ENCODE measurements at regions not wholly inside any gene's neighbourhood (a gene's known extent, or its start where the extent isn't known, plus 50 kb on each side); places are given as distances from the start of the nearest gene placed in this dataset.

DNA sequence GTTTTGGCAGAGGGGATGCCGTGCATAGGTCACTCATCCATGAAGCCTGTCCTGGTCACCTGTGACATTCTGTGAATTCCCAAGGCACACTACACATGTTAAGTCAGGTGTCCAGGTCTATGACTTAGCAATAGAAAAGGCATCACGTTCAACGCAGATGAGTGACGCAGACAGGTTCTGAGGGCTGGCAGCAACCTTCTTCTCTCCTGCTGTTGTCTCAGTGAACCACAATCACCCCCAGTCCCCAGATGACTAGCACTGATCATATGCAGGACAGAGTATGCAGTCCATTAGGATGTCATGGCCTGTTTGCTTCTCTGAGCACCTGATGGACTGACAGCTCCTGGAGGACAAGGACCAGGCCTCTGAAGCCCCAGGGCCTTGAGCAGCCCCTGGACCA is 157.8 kb upstream of the KAZN start:
- no peak for DNase-seq (ENCODE audit: low spot score)

DNA sequence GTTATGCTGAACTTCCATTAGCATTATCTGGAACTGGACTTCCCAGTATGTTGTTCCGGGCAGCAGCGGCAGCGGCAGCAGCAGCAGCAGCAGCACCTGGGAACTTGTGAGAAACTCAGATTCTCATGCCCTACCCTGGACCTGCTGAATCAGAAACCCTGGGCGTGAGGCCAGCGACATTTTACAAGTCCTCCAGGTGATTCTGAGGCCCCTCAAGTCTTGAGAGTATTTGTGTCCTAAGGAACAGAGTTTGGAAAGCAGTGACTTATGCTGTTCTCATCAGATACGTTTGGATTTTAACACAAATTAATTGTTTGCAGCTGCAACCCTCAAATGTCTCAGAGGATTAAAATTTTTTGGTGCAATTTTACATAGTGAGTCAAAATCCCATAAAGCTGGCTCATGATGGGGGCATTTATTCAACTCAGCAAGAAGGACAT is 157.2 kb upstream of the KAZN start:
- DNase-seq (ENCODE audit: low spot score), result no peak

DNA sequence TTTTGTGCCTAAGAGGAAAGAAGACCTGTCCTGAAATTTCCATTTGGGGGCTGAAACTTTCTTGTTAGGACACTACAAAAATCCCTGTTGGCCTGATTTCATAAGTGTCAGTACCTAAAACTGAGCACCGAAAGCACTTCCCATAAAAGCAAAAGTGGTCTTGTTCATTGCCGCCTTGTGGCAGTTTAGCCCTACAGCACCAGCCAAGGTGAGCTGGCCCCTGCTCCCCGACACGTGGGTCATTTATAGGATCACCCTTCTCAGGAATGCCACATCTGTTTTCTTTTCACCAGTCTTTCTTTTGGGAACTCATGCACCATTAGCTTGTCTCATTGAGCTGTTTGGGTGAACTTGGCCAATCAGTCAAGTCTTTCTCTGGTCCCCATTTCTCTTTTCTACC is 155.8 kb upstream of the KAZN start:
- DNase-seq (ENCODE audit: low spot score), result no peak

DNA sequence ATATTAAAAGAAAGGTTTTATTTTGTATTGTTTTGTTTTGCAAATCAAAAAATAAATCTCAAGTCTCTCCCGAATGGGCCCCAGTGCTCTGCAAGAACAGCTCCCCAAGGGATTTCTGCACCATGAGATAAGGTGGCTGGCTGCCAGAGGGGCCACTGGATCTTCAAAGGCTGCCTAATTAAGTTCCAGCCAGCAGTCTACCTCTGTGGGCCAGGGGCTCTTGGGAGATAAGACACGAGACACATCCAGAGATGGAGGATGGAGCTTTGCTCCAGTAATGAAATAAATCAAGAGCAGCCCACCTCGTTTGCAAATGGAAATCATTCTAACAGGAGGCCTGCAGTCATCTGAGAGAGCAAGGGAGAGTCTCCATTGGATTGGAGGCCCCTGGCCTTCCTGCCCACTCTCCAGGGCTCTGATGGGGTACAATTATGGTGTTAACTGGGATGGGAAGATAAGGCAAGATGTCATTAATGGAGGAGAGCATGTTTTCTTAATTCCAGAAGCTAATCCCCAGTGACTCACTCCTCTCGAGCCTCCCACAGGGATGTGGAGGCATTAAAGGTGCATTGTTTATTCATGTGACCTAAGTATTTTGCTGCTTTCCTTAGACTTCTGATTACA is 155.2 kb upstream of the KAZN start:
- DNase-seq (ENCODE audit: low spot score), result no peak

DNA sequence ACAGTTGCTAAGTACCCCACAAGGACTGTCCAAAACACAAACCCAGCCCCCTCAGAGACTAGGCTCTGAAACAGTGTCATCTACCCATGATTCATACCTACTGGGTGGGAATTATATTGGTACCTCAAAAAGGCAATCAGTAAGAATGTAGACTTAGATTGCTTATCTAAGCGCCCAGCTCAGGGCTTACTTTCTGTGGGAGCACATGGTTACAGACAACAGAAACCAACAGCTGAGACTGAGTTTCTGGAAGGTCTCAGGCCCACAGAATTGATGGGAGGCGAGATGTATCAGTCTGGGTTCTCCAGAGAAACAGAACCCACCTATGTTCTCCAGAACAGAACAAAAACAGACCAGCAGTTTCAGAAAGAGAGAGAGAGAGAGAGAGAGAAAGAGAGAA is 147.3 kb upstream of the KAZN start:
- no peak for DNase-seq (ENCODE audit: low spot score)

DNA sequence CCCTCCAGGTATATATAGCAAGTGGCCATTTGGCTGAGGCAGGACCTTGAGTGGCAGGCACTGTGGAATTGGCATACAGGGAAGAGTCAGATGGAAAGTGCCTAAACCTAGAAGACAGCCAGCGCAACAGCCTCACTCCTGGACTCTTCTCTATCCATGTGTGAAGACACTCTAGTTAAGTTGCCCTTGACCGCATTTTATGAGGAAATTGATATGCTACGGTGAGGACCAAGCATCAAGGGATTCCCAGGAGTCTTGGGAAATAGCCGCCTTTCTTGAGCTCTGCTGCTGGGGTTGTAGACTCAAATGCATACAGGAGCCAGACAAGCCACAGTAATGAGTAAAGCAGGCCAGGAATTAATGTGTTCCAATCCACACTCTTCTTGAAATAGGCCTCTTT is 145.9 kb upstream of the KAZN start:
- DNase-seq (ENCODE audit: low spot score), result no peak

DNA sequence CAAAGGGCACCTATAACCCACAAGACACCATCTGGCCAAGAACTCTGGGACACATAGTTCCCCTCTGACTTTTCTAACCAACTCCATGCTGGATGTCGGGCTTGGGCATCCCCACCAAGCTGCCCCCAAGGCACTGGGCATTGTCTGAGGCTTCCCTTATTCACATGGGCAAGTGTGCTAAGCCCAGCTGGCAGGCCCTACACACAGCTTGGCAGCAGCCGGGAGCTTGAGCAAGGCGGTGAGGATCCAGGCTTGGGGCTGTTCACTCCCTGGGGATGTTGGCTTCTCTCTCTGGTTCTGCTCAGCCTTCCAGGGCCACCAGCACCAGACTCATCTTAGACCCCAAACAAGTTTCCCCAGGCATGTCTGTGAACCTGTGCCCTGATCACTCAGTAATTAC is 138.3 kb upstream of the KAZN start:
- no peak for DNase-seq (ENCODE audit: low spot score)

DNA sequence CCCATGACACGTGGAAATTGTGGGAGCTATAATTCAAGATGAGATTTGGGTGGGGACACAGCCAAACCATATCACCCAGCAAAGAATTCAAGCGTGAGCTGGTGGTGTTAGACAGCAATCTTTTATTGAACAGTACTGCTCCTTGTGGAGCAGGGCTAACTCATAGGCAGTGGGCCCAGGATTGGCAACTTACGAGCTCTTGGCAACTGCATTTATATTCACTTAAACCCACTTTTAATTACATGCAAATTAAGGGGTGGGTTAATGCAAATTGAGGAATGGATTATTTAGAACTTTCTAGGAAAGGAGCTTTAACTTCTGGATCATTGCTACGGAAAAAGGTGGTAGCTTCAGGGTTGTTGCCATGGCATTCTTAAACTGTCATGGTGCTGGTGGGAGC is 135.6 kb upstream of the KAZN start:
- no peak for DNase-seq (ENCODE audit: low spot score)

DNA sequence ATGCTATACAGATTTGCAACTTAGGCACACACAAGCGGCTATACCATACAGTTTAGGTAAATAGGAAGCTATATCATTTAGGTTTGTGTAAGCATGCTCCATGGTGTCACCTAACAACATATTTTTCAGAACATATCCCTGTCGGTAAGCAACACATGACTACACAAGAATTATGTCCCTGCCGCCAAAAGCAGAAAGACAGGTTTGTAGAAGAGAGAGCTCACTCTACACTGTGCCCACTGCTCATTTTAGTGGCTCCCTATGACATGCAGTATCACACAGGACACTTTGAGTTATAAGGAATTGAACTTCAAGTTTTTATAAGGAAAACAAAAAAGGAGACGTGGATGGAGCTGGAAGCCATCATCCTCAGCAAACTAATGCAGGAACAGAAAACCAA is 132.5 kb upstream of the KAZN start:
- DNase-seq (ENCODE audit: low spot score), result no peak

DNA sequence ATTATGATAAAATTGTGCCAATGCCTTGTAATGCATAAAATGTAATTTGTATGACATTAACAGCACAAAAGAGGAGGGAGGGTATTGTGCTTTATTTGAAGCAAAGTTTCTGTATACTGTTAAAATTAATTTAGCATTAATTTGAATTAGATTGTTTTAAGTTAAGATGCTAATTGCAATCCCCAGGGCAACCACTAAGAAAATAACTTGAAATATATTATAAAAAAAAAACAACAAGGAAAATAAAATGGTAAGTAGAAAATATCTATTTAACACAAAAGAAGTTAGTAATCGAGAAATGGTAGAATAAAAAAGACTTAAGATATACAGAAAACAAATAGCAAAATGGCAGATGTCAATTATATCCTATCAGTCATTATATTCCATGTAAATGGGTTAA is 131.4 kb upstream of the KAZN start:
- no peak for DNase-seq (ENCODE audit: low spot score)

DNA sequence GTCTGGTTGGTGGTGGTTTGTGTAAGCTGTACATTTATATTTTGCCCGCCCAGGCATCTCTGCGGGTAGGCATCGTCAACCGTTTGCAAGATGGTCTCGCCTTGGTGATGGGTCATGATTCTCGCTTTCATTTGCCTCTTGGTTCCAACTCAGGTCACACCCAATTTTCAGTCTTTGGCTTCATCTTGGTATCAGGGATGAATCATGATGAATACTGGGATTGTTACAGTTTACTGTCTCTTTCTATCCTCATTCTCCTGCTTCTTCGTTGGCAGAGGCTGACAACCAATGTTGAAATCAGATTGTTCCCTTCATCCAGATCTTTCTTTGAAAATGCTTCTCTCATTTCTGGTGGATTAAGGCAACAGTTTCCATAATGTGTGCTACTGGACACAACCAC is 129.7 kb upstream of the KAZN start:
- no peak for DNase-seq (ENCODE audit: low spot score)

DNA sequence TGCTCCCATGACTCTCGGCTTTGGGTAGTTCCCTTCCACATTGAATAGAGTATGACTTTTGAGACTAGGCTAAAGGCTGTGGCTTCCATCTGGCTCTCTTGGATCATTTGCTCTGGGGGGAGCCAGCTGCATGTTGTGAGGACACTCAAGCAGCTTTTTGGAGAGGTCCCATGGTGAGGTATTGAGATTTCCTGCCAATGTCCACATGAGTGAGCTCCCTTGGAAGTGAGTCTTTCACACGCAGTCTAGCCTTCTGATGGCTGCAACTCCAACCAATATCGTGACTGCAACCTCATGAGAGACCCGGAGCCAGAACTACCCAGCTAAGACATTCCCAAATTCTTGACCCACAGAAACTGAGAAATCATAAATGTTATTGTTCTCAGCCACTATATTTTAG is 127.7 kb upstream of the KAZN start:
- DNase-seq (ENCODE audit: low spot score), result no peak

DNA sequence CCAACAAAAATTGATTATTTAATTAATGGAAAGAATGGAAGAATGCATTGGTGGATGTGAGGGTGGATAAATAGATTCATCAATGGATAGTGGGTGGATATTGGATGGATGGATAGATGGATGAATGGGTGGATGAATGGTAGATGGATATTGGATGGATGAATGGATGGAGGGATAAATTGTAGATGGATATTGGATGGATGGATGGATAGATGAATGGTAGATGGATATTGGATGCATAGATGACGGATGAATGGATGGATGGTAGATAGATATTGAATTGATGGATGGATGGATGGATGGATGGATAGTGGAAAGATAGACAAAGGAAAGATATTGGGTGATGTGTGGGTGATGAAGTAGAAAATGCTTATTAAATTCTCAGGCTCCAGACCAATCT is 123.6 kb upstream of the KAZN start:
- DNase-seq (ENCODE audit: low spot score), result no peak

DNA sequence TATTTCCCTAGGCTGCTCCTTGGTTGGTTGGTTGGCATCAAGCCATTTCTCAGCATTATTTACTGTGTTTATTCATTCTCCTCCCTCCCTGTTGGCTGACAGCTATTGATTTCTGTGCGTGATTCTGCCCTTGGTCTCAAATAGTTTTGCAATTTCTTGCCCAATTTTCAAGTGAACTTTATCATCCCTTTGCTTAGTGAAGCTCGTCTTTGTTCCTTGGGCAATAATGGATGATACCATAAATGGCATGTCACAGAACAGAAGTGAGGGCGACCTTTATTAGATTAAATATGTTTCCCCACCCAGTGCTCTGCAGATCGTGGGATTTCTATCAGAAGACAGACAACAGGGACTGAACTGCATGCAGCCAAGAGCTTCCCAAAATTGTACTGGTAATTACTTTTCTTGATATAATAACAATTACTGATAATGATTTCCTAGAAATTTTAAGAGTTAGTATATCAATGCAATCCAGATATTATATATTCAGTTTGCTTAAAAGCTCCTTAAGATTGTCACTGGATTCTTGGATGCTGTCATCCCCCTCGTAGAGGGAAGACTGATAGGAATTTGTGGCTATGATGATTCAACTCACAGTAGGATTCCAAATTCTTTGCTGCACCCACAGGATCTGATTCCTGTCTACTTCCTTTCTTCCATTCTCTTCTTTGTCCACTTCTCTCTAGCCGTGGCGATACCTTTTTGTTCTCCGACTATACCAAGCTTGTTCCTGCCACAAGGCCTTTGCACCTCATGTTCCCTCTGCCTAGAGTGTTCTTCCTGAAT is 122.1 kb upstream of the KAZN start:
- DNase-seq (ENCODE audit: low spot score), result no peak

DNA sequence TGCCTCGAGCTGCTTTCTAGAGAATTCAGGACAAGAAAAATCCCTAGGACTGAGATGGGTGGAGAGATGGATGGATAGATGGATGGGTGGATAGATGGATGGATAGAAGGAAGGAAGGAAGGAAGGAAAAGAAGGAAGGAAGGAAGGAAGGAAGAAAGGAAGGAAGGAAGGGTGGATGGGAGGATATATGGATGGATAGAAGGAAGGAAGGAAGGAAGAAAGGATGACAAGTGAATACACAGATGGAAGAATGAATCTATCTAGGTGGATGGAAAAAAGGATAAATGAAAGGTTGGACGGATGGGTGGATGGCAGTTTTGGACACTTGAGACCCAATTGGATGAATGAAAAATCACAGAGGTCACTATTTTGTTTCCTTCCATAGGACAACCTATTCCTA is 120.4 kb upstream of the KAZN start:
- DNase-seq (ENCODE audit: low spot score), result no peak

DNA sequence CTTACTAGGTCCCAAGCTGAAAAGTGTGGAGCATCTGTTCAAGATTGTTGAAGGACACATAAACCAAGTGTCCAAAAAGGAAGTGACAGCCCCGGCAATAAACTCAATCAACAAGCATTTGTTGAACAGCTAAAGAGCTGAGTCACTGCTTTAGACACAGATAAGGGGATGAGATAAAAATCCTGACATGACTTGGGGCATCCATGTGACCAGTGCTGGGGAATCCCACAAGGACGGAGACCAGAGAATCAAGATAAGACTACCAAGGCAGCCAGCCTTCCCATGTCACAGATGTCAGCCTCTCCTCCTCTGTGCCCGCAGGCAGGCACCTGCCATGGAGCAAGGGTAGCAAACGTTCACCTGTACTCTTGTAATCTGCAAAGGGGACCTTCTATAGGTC is 118.6 kb upstream of the KAZN start:
- DNase-seq (ENCODE audit: low spot score), result no peak

DNA sequence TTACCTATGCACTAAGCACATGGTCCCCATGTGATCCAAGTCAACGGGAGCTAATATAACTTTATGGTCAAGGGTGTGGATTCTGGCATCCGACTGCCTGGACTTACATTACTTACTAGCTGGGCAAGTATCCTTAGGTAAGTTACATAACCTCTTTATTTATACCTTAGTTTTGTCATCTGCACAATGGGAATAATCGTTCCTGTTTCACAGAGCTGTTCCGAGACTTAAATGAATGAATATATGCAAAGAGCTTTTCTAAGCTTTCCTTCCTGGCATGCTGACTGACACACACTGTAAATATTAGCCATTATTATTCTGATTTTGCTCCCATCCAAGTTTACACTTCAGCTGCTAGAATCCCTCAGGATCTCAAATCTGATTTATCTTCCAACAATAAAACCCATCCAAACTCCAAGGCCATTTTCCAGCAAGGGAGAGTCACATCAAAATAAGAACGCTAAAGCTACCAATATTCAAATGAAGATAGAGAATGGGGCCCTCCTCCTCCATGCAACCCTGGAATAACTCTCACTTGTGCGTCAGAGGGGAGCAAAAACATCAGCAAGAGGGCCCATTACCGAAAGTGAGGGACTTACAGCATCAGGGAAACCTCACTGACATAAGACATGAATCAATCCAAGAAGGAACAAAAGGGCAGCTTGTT is 115.6 kb upstream of the KAZN start:
- no peak for DNase-seq (ENCODE audit: low spot score)

DNA sequence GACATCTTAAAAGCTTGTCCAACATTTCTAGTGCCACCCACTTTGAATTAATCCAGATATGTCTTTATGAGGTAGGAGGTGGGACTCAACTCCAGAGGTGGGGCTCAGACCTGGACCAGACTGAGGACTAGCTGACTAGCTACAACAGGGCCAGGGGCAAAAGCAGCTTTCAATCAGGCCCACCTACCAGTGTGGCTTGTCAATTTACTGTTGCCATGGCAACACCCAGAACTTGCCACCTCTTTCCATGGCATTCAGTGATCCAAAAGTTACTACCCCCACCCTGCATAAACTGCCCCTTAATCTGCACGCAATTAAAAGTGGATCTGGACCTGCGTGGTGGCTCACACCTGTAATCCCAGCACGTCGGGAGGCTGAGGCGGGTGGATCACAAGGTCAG is 113.2 kb upstream of the KAZN start:
- no peak for DNase-seq (ENCODE audit: low spot score)

DNA sequence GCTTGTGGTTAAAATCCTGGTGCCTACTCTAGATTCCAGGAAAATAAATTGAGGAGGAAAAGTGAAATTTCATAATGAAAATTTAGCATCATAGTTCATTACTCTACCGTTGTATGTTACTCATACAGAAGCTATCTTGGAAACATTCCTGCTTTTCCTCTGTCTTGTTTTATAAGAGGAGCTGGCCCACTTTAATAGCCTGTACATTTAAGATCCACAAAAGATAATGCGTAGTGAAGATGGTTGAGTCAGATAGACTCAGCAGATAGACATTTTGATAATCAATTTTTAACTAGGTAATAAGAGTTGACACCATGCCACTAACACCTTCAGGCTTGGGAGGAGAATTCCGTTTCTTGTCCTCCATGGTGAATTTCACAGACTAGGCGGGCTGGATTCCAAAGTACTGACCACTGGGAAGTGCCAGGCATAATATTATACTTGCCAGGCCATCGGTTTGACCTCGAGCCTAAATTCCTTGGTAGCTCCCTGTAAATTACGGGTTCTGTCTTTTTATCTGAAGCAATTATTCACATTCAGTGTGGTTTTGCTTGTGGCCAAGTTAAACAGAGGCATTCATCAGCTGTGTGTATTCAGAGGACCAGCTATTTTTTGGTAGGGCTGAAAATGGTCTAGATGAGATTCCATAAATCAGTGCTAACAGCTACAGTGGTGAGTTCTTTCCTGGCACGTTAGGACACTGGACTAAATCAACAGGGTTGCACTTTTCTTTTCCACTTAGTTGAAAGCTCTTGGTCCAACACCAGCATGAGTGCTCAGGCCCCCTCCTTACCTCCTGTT is 111.9 kb upstream of the KAZN start:
- no peak for DNase-seq (ENCODE audit: low spot score)

DNA sequence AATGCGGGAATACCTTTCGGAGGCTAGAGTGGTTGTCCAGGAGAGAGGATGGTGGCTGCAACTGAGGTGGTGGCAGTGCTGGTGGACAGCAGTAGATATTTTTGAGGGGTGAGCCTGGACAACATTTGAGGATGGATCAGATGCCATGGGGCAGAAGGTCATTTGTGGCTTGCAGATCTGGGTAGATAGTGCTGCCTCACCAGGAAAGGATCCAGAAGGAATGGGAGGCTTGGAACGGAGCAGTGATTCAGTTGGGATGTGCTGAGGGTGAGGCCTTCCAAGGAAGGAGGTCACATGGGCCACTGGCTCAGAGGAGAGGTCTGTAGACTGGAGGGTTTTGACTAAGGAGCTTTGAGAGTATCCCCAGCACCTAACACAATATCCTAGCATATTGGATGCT is 110.8 kb upstream of the KAZN start:
- DNase-seq (ENCODE audit: low spot score), result no peak

DNA sequence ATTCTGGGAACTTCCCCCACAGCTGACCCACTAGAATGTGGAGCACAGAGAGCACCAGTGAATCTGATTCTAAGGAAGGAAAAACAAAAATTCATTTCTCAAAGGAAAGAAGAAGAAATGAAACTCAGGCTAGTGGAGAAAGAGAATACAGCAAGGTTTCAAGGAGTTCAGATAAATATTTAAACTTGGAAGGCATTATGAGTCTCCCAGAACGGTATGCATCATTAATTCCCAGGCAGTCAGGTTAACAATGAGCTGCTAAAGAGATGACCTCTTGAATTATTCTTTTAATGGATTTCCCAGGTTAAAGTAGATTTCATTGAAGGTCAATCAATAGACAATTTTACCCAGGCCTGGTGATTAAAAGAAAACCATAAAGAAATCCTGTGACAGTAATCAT is 103.6 kb upstream of the KAZN start:
- DNase-seq (ENCODE audit: low spot score), result no peak

DNA sequence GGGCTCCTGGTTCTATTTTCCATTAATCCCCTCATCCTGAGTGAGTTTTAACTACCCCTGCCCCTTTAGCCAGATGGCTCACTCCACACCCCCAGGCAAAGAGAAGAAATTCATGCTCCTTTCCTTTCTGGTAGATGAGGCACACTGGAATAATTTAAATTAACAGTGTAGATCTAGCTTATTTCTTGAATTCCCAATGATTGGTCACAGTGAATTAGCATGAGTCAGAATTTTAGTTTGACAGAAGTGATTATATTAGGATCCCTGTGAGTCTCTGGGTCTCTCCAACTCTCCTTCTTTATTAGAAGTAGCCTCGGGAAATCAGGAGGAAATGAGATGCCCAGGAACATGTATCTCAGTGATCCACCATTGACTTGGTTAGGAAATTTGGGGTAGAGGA is 103.1 kb upstream of the KAZN start:
- no peak for DNase-seq (ENCODE audit: low spot score)

DNA sequence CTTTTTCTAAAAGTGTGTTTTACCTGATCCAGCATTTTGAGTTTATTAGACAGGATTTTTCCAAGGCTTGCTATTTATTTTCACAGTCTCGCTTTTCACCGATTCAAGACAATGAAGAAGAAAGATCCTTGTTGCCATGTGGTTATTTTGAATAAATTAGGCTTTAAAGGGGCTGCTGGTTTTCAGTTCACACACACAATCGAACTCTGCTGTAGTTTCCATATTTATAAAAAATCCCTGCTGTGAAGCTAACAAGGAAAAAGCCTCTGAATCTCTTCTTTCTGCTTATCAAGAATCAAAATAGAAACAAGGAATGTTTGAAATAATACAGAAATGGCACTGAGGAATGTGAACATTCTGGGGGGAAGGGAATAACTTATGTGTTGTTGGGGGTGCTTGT is 102.5 kb upstream of the KAZN start:
- DNase-seq (ENCODE audit: low spot score), result no peak
